Osteoblast (primary cell): ENCODE measurements at regions not wholly inside any gene's neighbourhood (a gene's known extent, or its start where the extent isn't known, plus 50 kb on each side); places are given as distances from the start of the nearest gene placed in this dataset. TPM values are rescaled to one million over a fixed set of nuclear protein-coding genes. Genes with fewer than 3 reads are reported as not detected.

Experiments
- DNase-seq: peaks from one replicate; pipeline ENCODE4 v3.0.0; 2011; ENCODE audit warnings: low spot score, mixed read lengths; ENCODE audit not compliant: insufficient read length; ENCODE audit errors: missing footprints
- H2AFZ ChIP-seq: 2 replicates; pipeline ENCODE4 v1.6.0; 2011; ENCODE audit warnings: mild to moderate bottlenecking, low read length
- H3K27ac ChIP-seq: 2 replicates; pipeline ENCODE4 v1.5.1; 2011; ENCODE audit warnings: mild to moderate bottlenecking, low read depth, low read length, moderate library complexity
- H3K27me3 ChIP-seq: 2 replicates; pipeline ENCODE4 v1.6.0; 2012; ENCODE audit warnings: mild to moderate bottlenecking, control low read depth, inconsistent platforms, low read length, moderate library complexity; ENCODE audit not compliant: insufficient read depth
- H3K36me3 ChIP-seq: 2 replicates; pipeline ENCODE4 v1.5.1; 2011; ENCODE audit warnings: mild to moderate bottlenecking, low read length, control low read depth, moderate library complexity; ENCODE audit not compliant: insufficient read depth
- H3K4me1 ChIP-seq: 2 replicates; pipeline ENCODE4 v1.5.1; 2011; ENCODE audit warnings: mild to moderate bottlenecking, low read length, control low read depth, moderate library complexity; ENCODE audit not compliant: insufficient read depth
- H3K4me2 ChIP-seq: 2 replicates; pipeline ENCODE4 v1.6.0; 2011; ENCODE audit warnings: mild to moderate bottlenecking, low read length; ENCODE audit not compliant: insufficient read depth
- H3K4me3 ChIP-seq: fragments of 200-600 bp; sonication (generic); 3 replicates; pipeline ENCODE4 v1.5.1; 2012; ENCODE audit warnings: mild to moderate bottlenecking, low read length, inconsistent platforms; ENCODE audit not compliant: insufficient read depth
- H3K79me2 ChIP-seq: 2 replicates; pipeline ENCODE4 v1.6.0; 2012; ENCODE audit warnings: mild to moderate bottlenecking, low read length, control low read depth, inconsistent platforms; ENCODE audit not compliant: insufficient read depth
- H3K9me3 ChIP-seq: 2 replicates; pipeline ENCODE4 v1.5.1; 2011; ENCODE audit warnings: low read depth, low read length, control low read depth
- H4K20me1 ChIP-seq: 2 replicates; pipeline ENCODE4 v1.6.0; 2012; ENCODE audit warnings: mild to moderate bottlenecking, low read length, control low read depth; ENCODE audit not compliant: insufficient read depth
- small RNA-seq: library from RNA; depleted of rRNA; stranded (forward); fragments of <200 nt; gene quantifications from one replicate; pipeline ENCODE3, GENCODE V24; 2012
- TF ChIP-seq, protein P1 (sequence below): IDR thresholded peaks from 2 replicates; pipeline ENCODE4 v1.5.1; 2011; ENCODE audit warnings: mild to moderate bottlenecking, low read depth, low read length, moderate library complexity; ENCODE audit errors: extremely low read depth

DNA sequence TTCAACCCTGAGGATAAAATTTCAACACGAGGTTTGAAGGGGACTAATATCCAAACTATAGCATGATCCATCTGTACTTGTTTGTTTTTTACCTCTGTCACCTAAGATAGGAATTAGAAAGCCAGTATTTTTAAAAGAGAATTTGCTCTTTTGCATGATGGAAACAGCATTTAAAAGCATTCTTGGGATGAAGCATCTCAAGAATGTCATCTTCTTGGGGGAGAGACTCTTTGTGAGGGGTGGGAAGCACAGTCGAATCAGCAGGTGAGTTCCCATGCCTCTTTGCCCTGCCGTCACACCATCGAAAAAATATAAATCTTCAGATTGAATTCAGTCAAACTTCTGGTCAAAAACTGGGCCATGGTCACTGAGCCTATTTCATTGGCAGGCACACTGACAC, 55.3 kb upstream of the BCHE start:
- Histone ChIP-seq H3K9me3 (peaks cover 4% of the 10 kb centered on the region), H3K79me2 (no peaks in the 10 kb centered on the region), H3K36me3 (no peaks in the 10 kb centered on the region), H3K27me3 (no peaks in the 10 kb centered on the region), H3K4me2 (no peak overlapping the region), H2AFZ (no peak overlapping the region), H3K4me1 (no peaks in the 10 kb centered on the region), H3K27ac (no peak overlapping the region), H3K4me3 (no peak overlapping the region), H4K20me1 (no peaks in the 10 kb centered on the region)
- TF ChIP-seq, protein P1, sequence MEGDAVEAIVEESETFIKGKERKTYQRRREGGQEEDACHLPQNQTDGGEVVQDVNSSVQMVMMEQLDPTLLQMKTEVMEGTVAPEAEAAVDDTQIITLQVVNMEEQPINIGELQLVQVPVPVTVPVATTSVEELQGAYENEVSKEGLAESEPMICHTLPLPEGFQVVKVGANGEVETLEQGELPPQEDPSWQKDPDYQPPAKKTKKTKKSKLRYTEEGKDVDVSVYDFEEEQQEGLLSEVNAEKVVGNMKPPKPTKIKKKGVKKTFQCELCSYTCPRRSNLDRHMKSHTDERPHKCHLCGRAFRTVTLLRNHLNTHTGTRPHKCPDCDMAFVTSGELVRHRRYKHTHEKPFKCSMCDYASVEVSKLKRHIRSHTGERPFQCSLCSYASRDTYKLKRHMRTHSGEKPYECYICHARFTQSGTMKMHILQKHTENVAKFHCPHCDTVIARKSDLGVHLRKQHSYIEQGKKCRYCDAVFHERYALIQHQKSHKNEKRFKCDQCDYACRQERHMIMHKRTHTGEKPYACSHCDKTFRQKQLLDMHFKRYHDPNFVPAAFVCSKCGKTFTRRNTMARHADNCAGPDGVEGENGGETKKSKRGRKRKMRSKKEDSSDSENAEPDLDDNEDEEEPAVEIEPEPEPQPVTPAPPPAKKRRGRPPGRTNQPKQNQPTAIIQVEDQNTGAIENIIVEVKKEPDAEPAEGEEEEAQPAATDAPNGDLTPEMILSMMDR = no peak
- no peak for DNase-seq

Small RNA genes lying in the stretch of these regions (small RNA-seq; reads per million reads assigned to genes)
- not detected for gene AC069439.1
- gene AC072046.1 = not detected
- not detected for gene AC072046.2
- not detected for gene MTND4LP10
- gene RN7SKP298 = not detected
